ENCODE measurements at regions not wholly inside any gene's neighbourhood (a gene's known extent, or its start where the extent isn't known, plus 50 kb on each side); places are given as distances from the start of the nearest gene placed in this dataset.
A peak's percentile ranks its signal among the peaks of the same experiment; 100 is the strongest.

GRCh38 chr13:72599178-72599743, 128.2 kb downstream of the MZT1 start:
- Histone ChIP-seq H3K4me1 (ENCODE audit: control insufficient read depth, extremely low read depth, insufficient read depth, low read length) (no peaks in the 10 kb centered on the region), H3K9me3 (ENCODE audit: control insufficient read depth, insufficient read depth, low read depth, low read length) (no peaks in the 10 kb centered on the region), H3K27me3 (ENCODE audit: control insufficient read depth, insufficient read depth, low read length) (no peaks in the 10 kb centered on the region), H4K20me1 (ENCODE audit: control insufficient read depth, extremely low read depth, insufficient read depth, low read length) (no peaks in the 10 kb centered on the region), H3K9ac (ENCODE audit: insufficient read depth, low read length) (no peak overlapping the region), H3K4me3 (replicated peaks in 1 of 4; ENCODE audit: control extremely low read depth in 1 of 4, insufficient read depth in 1 of 4, low read depth in 3 of 4, low read length in 4 of 4) (no peak overlapping the region), H3K27ac (ENCODE audit: insufficient read depth, low read length) (no peak overlapping the region), H3K4me2 (ENCODE audit: extremely low read depth, insufficient read depth, low read length) (no peak overlapping the region), H3K36me3 (ENCODE audit: control insufficient read depth, insufficient read depth, low read length) (no peaks in the 10 kb centered on the region), H3K79me2 (ENCODE audit: control insufficient read depth, insufficient read depth, low read length) (no peaks in the 10 kb centered on the region), H2AFZ (ENCODE audit: low read length) (no peak overlapping the region)
- no peak for DNase-seq (ENCODE audit: low read depth in 2 of 2)
- TF ChIP-seq EZH2 (IDR thresholded peaks at IDR 0.05; ENCODE audit: low read length, missing control alignments) (no peak), CTCF (conservative IDR thresholded peaks at IDR 0.05 in 1 of 2, IDR thresholded peaks at IDR 0.05 in 1 of 2; ENCODE audit: low read depth in 1 of 2, low read length in 2 of 2) (no peak)

- H2AFZ ChIP-seq (ENCODE audit: low read length), result no peak overlapping the region
- TF ChIP-seq CTCF (conservative IDR thresholded peaks at IDR 0.05 in 1 of 2, IDR thresholded peaks at IDR 0.05 in 1 of 2; ENCODE audit: low read depth in 1 of 2, low read length in 2 of 2), result no peak
- no peak for TF ChIP-seq EZH2 (IDR thresholded peaks at IDR 0.05; ENCODE audit: low read length, missing control alignments)
- H3K9ac ChIP-seq (ENCODE audit: insufficient read depth, low read length), result no peak overlapping the region
- no peaks in the 10 kb centered on the region for H3K9me3 ChIP-seq (ENCODE audit: control insufficient read depth, insufficient read depth, low read depth, low read length)
- no peak overlapping the region for H3K4me3 ChIP-seq (replicated peaks in 1 of 4; ENCODE audit: control extremely low read depth in 1 of 4, insufficient read depth in 1 of 4, low read depth in 3 of 4, low read length in 4 of 4)
- no peaks in the 10 kb centered on the region for H3K36me3 ChIP-seq (ENCODE audit: control insufficient read depth, insufficient read depth, low read length)
- H3K27me3 ChIP-seq (ENCODE audit: control insufficient read depth, insufficient read depth, low read length), result no peaks in the 10 kb centered on the region
- no peaks in the 10 kb centered on the region for H4K20me1 ChIP-seq (ENCODE audit: control insufficient read depth, extremely low read depth, insufficient read depth, low read length)
- DNase-seq (ENCODE audit: low read depth in 2 of 2), result no peak
- H3K27ac ChIP-seq (ENCODE audit: insufficient read depth, low read length), result no peak overlapping the region
- no peak overlapping the region for H3K4me2 ChIP-seq (ENCODE audit: extremely low read depth, insufficient read depth, low read length)
- H3K79me2 ChIP-seq (ENCODE audit: control insufficient read depth, insufficient read depth, low read length), result no peaks in the 10 kb centered on the region
- H3K4me1 ChIP-seq (ENCODE audit: control insufficient read depth, extremely low read depth, insufficient read depth, low read length), result no peaks in the 10 kb centered on the region
These were observed 137.2 kb downstream of the MZT1 start for GRCh38 chr13:72590091-72590740.

GRCh38 chr13:72586518-72586917, 140.9 kb downstream of the MZT1 start:
- Histone ChIP-seq H3K79me2 (ENCODE audit: control insufficient read depth, insufficient read depth, low read length) (no peaks in the 10 kb centered on the region), H3K9ac (ENCODE audit: insufficient read depth, low read length) (no peak overlapping the region), H3K27me3 (ENCODE audit: control insufficient read depth, insufficient read depth, low read length) (no peaks in the 10 kb centered on the region), H3K4me1 (ENCODE audit: control insufficient read depth, extremely low read depth, insufficient read depth, low read length) (no peaks in the 10 kb centered on the region), H3K4me3 (replicated peaks in 1 of 4; ENCODE audit: control extremely low read depth in 1 of 4, insufficient read depth in 1 of 4, low read depth in 3 of 4, low read length in 4 of 4) (no peak overlapping the region), H3K9me3 (ENCODE audit: control insufficient read depth, insufficient read depth, low read depth, low read length) (no peaks in the 10 kb centered on the region), H4K20me1 (ENCODE audit: control insufficient read depth, extremely low read depth, insufficient read depth, low read length) (no peaks in the 10 kb centered on the region), H2AFZ (ENCODE audit: low read length) (no peak overlapping the region), H3K36me3 (ENCODE audit: control insufficient read depth, insufficient read depth, low read length) (no peaks in the 10 kb centered on the region), H3K27ac (ENCODE audit: insufficient read depth, low read length) (no peak overlapping the region), H3K4me2 (ENCODE audit: extremely low read depth, insufficient read depth, low read length) (no peak overlapping the region)
- peak; percentile 52 to 62 for DNase-seq (ENCODE audit: low read depth in 2 of 2)
- TF ChIP-seq CTCF (conservative IDR thresholded peaks at IDR 0.05 in 1 of 2, IDR thresholded peaks at IDR 0.05 in 1 of 2; ENCODE audit: low read depth in 1 of 2, low read length in 2 of 2), result no peak
- no peak for TF ChIP-seq EZH2 (IDR thresholded peaks at IDR 0.05; ENCODE audit: low read length, missing control alignments)

Measured in fibroblast of lung (primary cell).